HEK293T (cell line): ENCODE measurements at regions not wholly inside any gene's neighbourhood (a gene's known extent, or its start where the extent isn't known, plus 50 kb on each side); places are given as distances from the start of the nearest gene placed in this dataset.

Experiments
- ARNT ChIP-seq: fragments of 450-650 bp; IDR thresholded peaks from 2 replicates; pipeline ENCODE4 v1.6.1; 2017; ENCODE audit warnings: mild to moderate bottlenecking
- BHLHE40 ChIP-seq: fragments of 450-650 bp; IDR thresholded peaks from 2 replicates; pipeline ENCODE4 v1.6.1; 2016; ENCODE audit warnings: mild to moderate bottlenecking, moderate library complexity, borderline replicate concordance
- ELF4 ChIP-seq: fragments of 450-650 bp; IDR thresholded peaks from 2 replicates; pipeline ENCODE4 v1.6.1; 2017; ENCODE audit warnings: antibody characterized with exemption
- FOXK2 ChIP-seq: fragments of 450-650 bp; IDR thresholded peaks from 2 replicates; pipeline ENCODE4 v1.6.1; 2016; ENCODE audit warnings: mild to moderate bottlenecking
- FOXM1 ChIP-seq: fragments of 450-650 bp; IDR thresholded peaks from 2 replicates; pipeline ENCODE4 v1.6.1; 2017; ENCODE audit warnings: mild to moderate bottlenecking, borderline replicate concordance
- HDGF ChIP-seq: fragments of 450-650 bp; IDR thresholded peaks from 2 replicates; pipeline ENCODE4 v1.6.1; 2017; ENCODE audit warnings: antibody characterized with exemption, borderline replicate concordance
- L3MBTL2 ChIP-seq: fragments of 450-650 bp; conservative IDR thresholded peaks from 2 replicates; pipeline ENCODE4 v1.6.1; 2016; ENCODE audit warnings: mild to moderate bottlenecking
- NFRKB ChIP-seq: fragments of 450-650 bp; IDR thresholded peaks from 2 replicates; pipeline ENCODE4 v1.6.1; 2016; ENCODE audit warnings: mild to moderate bottlenecking, moderate library complexity
- SP1 ChIP-seq: fragments of 450-650 bp; IDR thresholded peaks from 2 replicates; pipeline ENCODE4 v1.6.1; 2017
- SUZ12 ChIP-seq: fragments of 450-650 bp; IDR thresholded peaks from 2 replicates; pipeline ENCODE4 v1.6.1; 2016; ENCODE audit warnings: mild to moderate bottlenecking
- TARDBP ChIP-seq: fragments of 450-650 bp; IDR thresholded peaks from 2 replicates; pipeline ENCODE4 v1.6.1; 2016
- TF ChIP-seq, protein P1 (sequence below): fragments of 450-650 bp; IDR thresholded peaks from 2 replicates; pipeline ENCODE4 v1.6.1; 2016

GRCh38 chr21:15494481-15494880, 235.3 kb upstream of the USP25 start:
- no peak for TF ChIP-seq NFRKB
- TF ChIP-seq FOXM1 = no peak
- TF ChIP-seq ELF4 = no peak
- no peak for TF ChIP-seq FOXK2
- no peak for TF ChIP-seq SP1
- no peak for TF ChIP-seq ARNT
- TF ChIP-seq, protein P1, sequence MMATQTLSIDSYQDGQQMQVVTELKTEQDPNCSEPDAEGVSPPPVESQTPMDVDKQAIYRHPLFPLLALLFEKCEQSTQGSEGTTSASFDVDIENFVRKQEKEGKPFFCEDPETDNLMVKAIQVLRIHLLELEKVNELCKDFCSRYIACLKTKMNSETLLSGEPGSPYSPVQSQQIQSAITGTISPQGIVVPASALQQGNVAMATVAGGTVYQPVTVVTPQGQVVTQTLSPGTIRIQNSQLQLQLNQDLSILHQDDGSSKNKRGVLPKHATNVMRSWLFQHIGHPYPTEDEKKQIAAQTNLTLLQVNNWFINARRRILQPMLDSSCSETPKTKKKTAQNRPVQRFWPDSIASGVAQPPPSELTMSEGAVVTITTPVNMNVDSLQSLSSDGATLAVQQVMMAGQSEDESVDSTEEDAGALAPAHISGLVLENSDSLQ = no peak
- no peak for TF ChIP-seq HDGF
- TF ChIP-seq BHLHE40 = no peak
- no peak for TF ChIP-seq TARDBP
- TF ChIP-seq SUZ12 = no peak
- TF ChIP-seq L3MBTL2 = no peak
